GM21529 (cell line): ENCODE measurements at regions not wholly inside any gene's neighbourhood (a gene's known extent, or its start where the extent isn't known, plus 50 kb on each side); places are given as distances from the start of the nearest gene placed in this dataset.

Experiments
- ATAC-seq: cut with Tn5 transposase; IDR thresholded peaks from one replicate; pipeline ENCODE4 v1.9.1; 2021; ENCODE audit not compliant: unreplicated experiment

- ATAC-seq: no peak
Measured at GRCh38 chr6:19655744-19656143, 181.4 kb upstream of the ID4 start.

GRCh38 chr6:19660123-19660910, 176.9 kb upstream of the ID4 start:
- ATAC-seq: no peak

GRCh38 chr6:19662911-19663310, 174.3 kb upstream of the ID4 start:
- no peak for ATAC-seq

GRCh38 chr6:19663479-19663878, 173.7 kb upstream of the ID4 start:
- ATAC-seq: no peak

GRCh38 chr6:19664050-19664449, 173.1 kb upstream of the ID4 start:
- ATAC-seq: no peak

GRCh38 chr6:19664878-19665612, 172.1 kb upstream of the ID4 start:
- ATAC-seq: no peak

- no peak for ATAC-seq
Measured at GRCh38 chr6:19665613-19665909, 171.6 kb upstream of the ID4 start.

- no peak for ATAC-seq
Measured at GRCh38 chr6:19668710-19669109, 168.5 kb upstream of the ID4 start.

- no peak for ATAC-seq
Measured at GRCh38 chr6:19669206-19669605, 168.0 kb upstream of the ID4 start.

- ATAC-seq: no peak
Measured at GRCh38 chr6:19682859-19683258, 154.3 kb upstream of the ID4 start.

- no peak for ATAC-seq
Measured at GRCh38 chr6:19690325-19691075, 146.7 kb upstream of the ID4 start.

- no peak for ATAC-seq
Measured at GRCh38 chr6:19691465-19692167, 145.6 kb upstream of the ID4 start.

GRCh38 chr6:19692506-19693298, 144.5 kb upstream of the ID4 start:
- ATAC-seq: no peak

GRCh38 chr6:19694697-19695096, 142.5 kb upstream of the ID4 start:
- ATAC-seq: no peak

GRCh38 chr6:19697744-19698290, 139.4 kb upstream of the ID4 start:
- ATAC-seq: no peak

GRCh38 chr6:19699932-19700331, 137.2 kb upstream of the ID4 start:
- no peak for ATAC-seq

GRCh38 chr6:19705606-19706005, 131.6 kb upstream of the ID4 start:
- ATAC-seq: no peak

- ATAC-seq: no peak
Measured at GRCh38 chr6:19712012-19712688, 125.0 kb upstream of the ID4 start.

GRCh38 chr6:19712998-19713397, 124.2 kb upstream of the ID4 start:
- no peak for ATAC-seq

GRCh38 chr6:19713411-19713810, 123.8 kb upstream of the ID4 start:
- no peak for ATAC-seq
